Endodermal cell (in vitro differentiated cells): ENCODE measurements at regions not wholly inside any gene's neighbourhood (a gene's known extent, or its start where the extent isn't known, plus 50 kb on each side); places are given as distances from the start of the nearest gene placed in this dataset.

ENCODE experiments used
- DNase-seq: peaks from one replicate; pipeline ENCODE4 v3.0.0-alpha.2; 2017
- H3K27ac ChIP-seq: 2 replicates; pipeline ENCODE4 v1.5.1; 2013; ENCODE audit warnings: mild to moderate bottlenecking, low read depth, low read length, moderate library complexity
- H3K27me3 ChIP-seq: 2 replicates; pipeline ENCODE4 v1.6.1; 2013; ENCODE audit warnings: mild to moderate bottlenecking, low read length, moderate library complexity; ENCODE audit not compliant: insufficient read depth, control insufficient read depth, poor library complexity, severe bottlenecking
- H3K36me3 ChIP-seq: 2 replicates; pipeline ENCODE4 v1.7.0; 2013; ENCODE audit warnings: mild to moderate bottlenecking, low read length, moderate library complexity; ENCODE audit not compliant: control insufficient read depth, insufficient read depth
- H3K4me1 ChIP-seq: one replicate; pipeline ENCODE4 v1.7.0; 2013; ENCODE audit warnings: low read length; ENCODE audit not compliant: control insufficient read depth, insufficient read depth
- H3K4me3 ChIP-seq: 2 replicates; pipeline ENCODE4 v1.5.1; 2013; ENCODE audit warnings: mild to moderate bottlenecking, low read length, moderate library complexity
- H3K9ac ChIP-seq: 2 replicates; pipeline ENCODE4 v1.6.1; 2013; ENCODE audit warnings: mild to moderate bottlenecking, low read length, moderate library complexity; ENCODE audit not compliant: poor library complexity, severe bottlenecking; ENCODE audit errors: extremely low read depth
- H3K9me3 ChIP-seq: 2 replicates; pipeline ENCODE4 v1.6.1; 2013; ENCODE audit warnings: mild to moderate bottlenecking, low read length, moderate library complexity; ENCODE audit not compliant: control insufficient read depth
- H3K27ac Mint-ChIP-seq: 2 replicates; pipeline ENCODE4 v1.8.0; 2020; ENCODE audit warnings: mixed read lengths
- H3K27me3 Mint-ChIP-seq: 2 replicates; pipeline ENCODE4 v1.8.0; 2021; ENCODE audit warnings: mild to moderate bottlenecking, mixed read lengths; ENCODE audit not compliant: insufficient read depth
- H3K36me3 Mint-ChIP-seq: 2 replicates; pipeline ENCODE4 v1.8.0; 2020; ENCODE audit warnings: low read depth, mixed read lengths
- H3K4me1 Mint-ChIP-seq: 2 replicates; pipeline ENCODE4 v1.8.0; 2020; ENCODE audit warnings: mixed read lengths
- H3K4me3 Mint-ChIP-seq: 2 replicates; pipeline ENCODE4 v1.8.0; 2020; ENCODE audit warnings: mild to moderate bottlenecking, moderate library complexity, mixed read lengths
- H3K9me3 Mint-ChIP-seq: 2 replicates; pipeline ENCODE4 v1.8.0; 2020; ENCODE audit warnings: mild to moderate bottlenecking, mixed read lengths
- WGBS, 2 experiments: methylation state at CpG; one replicate each; pipeline versions ENCODE4 v1.1.5 to v1.1.7; 2013; ENCODE audit warnings: missing lambda C conversion rate in 2 of 2, mixed read lengths in 1 of 2; ENCODE audit not compliant: insufficient coverage in 1 of 2, insufficient read length in 1 of 2; 5-methylcytosine and 5-hydroxymethylcytosine counted together
- TF ChIP-seq, protein P1 (sequence below): fragments of 200-600 bp; sonication (generic); conservative IDR thresholded peaks from 2 replicates; pipeline ENCODE4 v1.5.0; 2021; ENCODE audit warnings: antibody characterized with exemption, mild to moderate bottlenecking

DNA sequence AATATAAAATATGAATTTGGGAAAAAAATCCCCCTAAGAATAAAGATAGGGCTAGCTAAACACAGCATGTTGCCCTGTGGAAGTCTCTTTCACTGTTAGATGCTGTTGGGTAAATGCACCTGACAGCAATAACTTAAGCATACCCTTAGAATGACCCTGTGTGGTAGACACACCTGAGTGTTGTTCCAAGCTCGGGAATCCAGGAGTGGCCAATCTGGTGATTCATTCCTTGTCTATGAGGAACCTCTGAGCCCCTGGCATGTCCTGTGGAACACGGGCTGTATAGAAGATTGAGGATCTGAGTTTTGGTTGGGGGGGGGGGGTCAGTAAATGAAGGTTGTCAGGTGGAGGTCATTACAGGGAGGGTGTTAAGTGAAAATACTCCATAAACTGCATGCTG lies 730.0 kb upstream of the IGFBP3 start:
- H3K9me3 ChIP-seq = peaks cover 18% of the 10 kb centered on the region
- no peaks in the 10 kb centered on the region for H3K27me3 Mint-ChIP-seq
- H3K4me3 ChIP-seq = no peak overlapping the region
- DNase-seq = no peak
- H3K4me1 Mint-ChIP-seq = peaks cover 4% of the 10 kb centered on the region
- H3K36me3 Mint-ChIP-seq = no peaks in the 10 kb centered on the region
- H3K36me3 ChIP-seq = no peaks in the 10 kb centered on the region
- peaks cover 7% of the 10 kb centered on the region for H3K4me1 ChIP-seq
- no peak overlapping the region for H3K27ac Mint-ChIP-seq
- H3K9ac ChIP-seq = no peak overlapping the region
- peaks cover 21% of the 10 kb centered on the region for H3K9me3 Mint-ChIP-seq
- H3K4me3 Mint-ChIP-seq = no peak overlapping the region
- no peak overlapping the region for H3K27ac ChIP-seq
- H3K27me3 ChIP-seq = no peaks in the 10 kb centered on the region
- TF ChIP-seq, protein P1, sequence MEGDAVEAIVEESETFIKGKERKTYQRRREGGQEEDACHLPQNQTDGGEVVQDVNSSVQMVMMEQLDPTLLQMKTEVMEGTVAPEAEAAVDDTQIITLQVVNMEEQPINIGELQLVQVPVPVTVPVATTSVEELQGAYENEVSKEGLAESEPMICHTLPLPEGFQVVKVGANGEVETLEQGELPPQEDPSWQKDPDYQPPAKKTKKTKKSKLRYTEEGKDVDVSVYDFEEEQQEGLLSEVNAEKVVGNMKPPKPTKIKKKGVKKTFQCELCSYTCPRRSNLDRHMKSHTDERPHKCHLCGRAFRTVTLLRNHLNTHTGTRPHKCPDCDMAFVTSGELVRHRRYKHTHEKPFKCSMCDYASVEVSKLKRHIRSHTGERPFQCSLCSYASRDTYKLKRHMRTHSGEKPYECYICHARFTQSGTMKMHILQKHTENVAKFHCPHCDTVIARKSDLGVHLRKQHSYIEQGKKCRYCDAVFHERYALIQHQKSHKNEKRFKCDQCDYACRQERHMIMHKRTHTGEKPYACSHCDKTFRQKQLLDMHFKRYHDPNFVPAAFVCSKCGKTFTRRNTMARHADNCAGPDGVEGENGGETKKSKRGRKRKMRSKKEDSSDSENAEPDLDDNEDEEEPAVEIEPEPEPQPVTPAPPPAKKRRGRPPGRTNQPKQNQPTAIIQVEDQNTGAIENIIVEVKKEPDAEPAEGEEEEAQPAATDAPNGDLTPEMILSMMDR = no peak
- WGBS, 2 experiments = 96 to 99% methylated on average over 2 of the region's 2 CpGs

DNA sequence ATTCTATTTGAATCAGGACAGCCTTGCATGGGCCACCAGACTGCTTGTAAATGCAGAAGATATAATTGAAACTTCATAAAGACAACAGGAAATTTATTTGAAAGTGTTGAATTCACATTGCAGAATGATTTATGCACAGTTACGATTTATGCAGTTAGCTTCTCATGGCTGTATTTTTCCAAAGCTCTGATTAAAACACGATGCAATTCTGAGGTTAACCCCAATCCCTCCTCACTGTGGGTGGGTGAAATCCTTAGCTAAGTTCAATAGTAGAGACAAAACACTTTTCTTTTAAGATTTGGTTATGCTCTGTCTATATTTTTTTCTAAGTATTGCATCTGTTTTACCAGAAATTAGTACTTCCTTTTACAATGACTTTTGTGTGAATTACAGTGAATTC lies 728.8 kb upstream of the IGFBP3 start:
- no peak overlapping the region for H3K27ac Mint-ChIP-seq
- H3K27me3 Mint-ChIP-seq = no peaks in the 10 kb centered on the region
- no peak for DNase-seq
- Histone ChIP-seq H3K4me1 (peaks cover 7% of the 10 kb centered on the region), H3K9ac (no peak overlapping the region), H3K36me3 (no peaks in the 10 kb centered on the region), H3K27me3 (no peaks in the 10 kb centered on the region), H3K9me3 (peaks cover 18% of the 10 kb centered on the region), H3K4me3 (no peak overlapping the region), H3K27ac (no peak overlapping the region)
- 88 to 100% methylated on average over 1 to 2 of the region's 2 CpGs for WGBS, 2 experiments
- TF ChIP-seq, protein P1 = no peak
- no peaks in the 10 kb centered on the region for H3K36me3 Mint-ChIP-seq
- peaks cover 8% of the 10 kb centered on the region for H3K4me1 Mint-ChIP-seq
- peaks cover 21% of the 10 kb centered on the region for H3K9me3 Mint-ChIP-seq
- no peak overlapping the region for H3K4me3 Mint-ChIP-seq

DNA sequence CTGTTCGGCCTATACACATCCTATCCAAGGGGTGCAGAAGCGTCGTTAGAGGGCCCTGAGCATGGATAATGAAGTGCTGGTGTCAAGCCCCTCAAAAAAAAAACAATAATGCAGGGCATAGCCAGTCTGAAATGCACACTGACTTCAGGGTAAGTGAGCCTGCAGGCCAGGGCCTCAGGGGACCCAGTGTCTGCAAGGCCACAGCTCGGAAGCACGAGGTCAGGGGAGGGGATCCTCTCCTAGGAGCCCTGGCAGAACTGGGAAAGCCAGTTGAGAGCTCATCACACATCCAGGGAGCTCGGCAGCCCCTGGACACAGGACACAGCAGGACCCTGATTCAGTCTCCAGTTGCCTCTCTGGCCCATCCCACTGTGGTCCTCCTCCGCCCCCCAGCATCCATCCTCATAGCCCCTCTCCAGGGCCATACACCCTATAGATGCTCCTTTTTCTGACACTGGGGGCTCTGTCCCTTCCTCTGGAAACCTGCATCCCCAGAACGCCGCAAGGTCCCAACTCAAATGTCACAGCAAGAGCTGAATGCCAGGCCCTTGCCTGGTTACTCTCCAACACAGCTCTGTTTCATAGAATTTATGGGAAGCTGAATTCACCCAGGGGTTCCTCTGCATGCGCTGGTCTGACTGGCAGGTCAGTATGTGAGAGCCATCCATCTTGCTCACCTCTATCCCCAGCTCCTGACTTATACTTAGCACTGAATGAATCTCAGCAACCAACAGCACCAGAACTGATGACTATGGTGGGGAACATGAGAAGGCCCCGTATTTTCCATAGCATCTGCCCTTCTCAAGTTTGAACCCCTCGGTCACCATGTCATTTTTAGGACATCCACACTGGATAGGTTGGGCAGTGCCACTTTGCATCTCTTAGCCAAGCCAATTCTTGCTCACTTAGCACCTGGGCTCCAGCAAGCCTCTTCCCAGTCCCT lies 717.0 kb upstream of the IGFBP3 start:
- Histone ChIP-seq H3K9ac (no peak overlapping the region), H3K36me3 (no peaks in the 10 kb centered on the region), H3K4me3 (no peak overlapping the region), H3K9me3 (no peaks in the 10 kb centered on the region), H3K27me3 (no peaks in the 10 kb centered on the region), H3K4me1 (peaks cover 5% of the 10 kb centered on the region), H3K27ac (no peak overlapping the region)
- TF ChIP-seq, protein P1 = no peak
- H3K27ac Mint-ChIP-seq = no peak overlapping the region
- H3K9me3 Mint-ChIP-seq = no peaks in the 10 kb centered on the region
- H3K27me3 Mint-ChIP-seq = no peaks in the 10 kb centered on the region
- H3K4me3 Mint-ChIP-seq = no peak overlapping the region
- H3K36me3 Mint-ChIP-seq = no peaks in the 10 kb centered on the region
- peaks cover 19% of the 10 kb centered on the region for H3K4me1 Mint-ChIP-seq
- DNase-seq = no peak
- 87 to 93% methylated on average over 10 to 12 of the region's 12 CpGs for WGBS, 2 experiments
